ENCODE measurements at regions not wholly inside any gene's neighbourhood (a gene's known extent, or its start where the extent isn't known, plus 50 kb on each side); places are given as distances from the start of the nearest gene placed in this dataset.
A peak's percentile ranks its signal among the peaks of the same experiment; 100 is the strongest.
"Not testable (repeated sequence)": the region's sequence is repeated elsewhere in the genome, so short reads cannot be mapped to it uniquely, and the experiment has no call there.

- DNase-seq = no peak
These were observed 51.8 kb upstream of the ENPEP start for GRCh38 chr4:110424144-110424543.

- no peak for DNase-seq
These were observed 57.3 kb upstream of the ENPEP start for GRCh38 chr4:110418641-110419040.

- DNase-seq = no peak
These were observed 58.8 kb upstream of the ENPEP start for GRCh38 chr4:110417136-110417535.

GRCh38 chr4:110415478-110415877 lies 60.5 kb upstream of the ENPEP start:
- DNase-seq = no peak

- no peak for DNase-seq
These were observed 60.9 kb upstream of the ENPEP start for GRCh38 chr4:110415041-110415440.

- DNase-seq = no peak
These were observed 61.4 kb upstream of the ENPEP start for GRCh38 chr4:110414561-110414920.

GRCh38 chr4:110413807-110414560 lies 62.0 kb upstream of the ENPEP start:
- not testable (repeated sequence) for DNase-seq

GRCh38 chr4:110412354-110413065 lies 63.4 kb upstream of the ENPEP start:
- DNase-seq = no peak

- peak in 1 of 2 experiments; percentile 3 for DNase-seq
These were observed 64.4 kb upstream of the ENPEP start for GRCh38 chr4:110411574-110412011.

- not testable (repeated sequence) for DNase-seq
These were observed 64.9 kb upstream of the ENPEP start for GRCh38 chr4:110410853-110411573.

GRCh38 chr4:110400086-110400485 lies 75.9 kb upstream of the ENPEP start:
- no peak for DNase-seq

GRCh38 chr4:110399046-110399445 lies 76.9 kb upstream of the ENPEP start:
- not testable (repeated sequence) for DNase-seq

GRCh38 chr4:110396963-110397362 lies 79.0 kb upstream of the ENPEP start:
- no peak for DNase-seq

- no peak for DNase-seq
These were observed 80.5 kb upstream of the ENPEP start for GRCh38 chr4:110395421-110395820.

GRCh38 chr4:110394871-110395270 lies 81.1 kb upstream of the ENPEP start:
- no peak for DNase-seq

GRCh38 chr4:110381784-110382183 lies 94.2 kb upstream of the ENPEP start:
- no peak for DNase-seq

GRCh38 chr4:110372485-110372884 lies 103.5 kb upstream of the ENPEP start:
- no peak for DNase-seq

GRCh38 chr4:110371016-110371770 lies 104.8 kb upstream of the ENPEP start:
- no peak for DNase-seq

- no peak for DNase-seq
These were observed 107.5 kb upstream of the ENPEP start for GRCh38 chr4:110368409-110368808.

GRCh38 chr4:110367156-110367555 lies 108.8 kb upstream of the ENPEP start:
- DNase-seq = no peak

- DNase-seq = no peak
These were observed 110.2 kb upstream of the ENPEP start for GRCh38 chr4:110365761-110366160.

- no peak for DNase-seq
These were observed 110.9 kb upstream of the ENPEP start for GRCh38 chr4:110364911-110365520.

- DNase-seq = no peak
These were observed 114.0 kb upstream of the ENPEP start for GRCh38 chr4:110361921-110362320.
